ENCODE measurements at regions not wholly inside any gene's neighbourhood (a gene's known extent, or its start where the extent isn't known, plus 50 kb on each side); places are given as distances from the start of the nearest gene placed in this dataset.

DNA sequence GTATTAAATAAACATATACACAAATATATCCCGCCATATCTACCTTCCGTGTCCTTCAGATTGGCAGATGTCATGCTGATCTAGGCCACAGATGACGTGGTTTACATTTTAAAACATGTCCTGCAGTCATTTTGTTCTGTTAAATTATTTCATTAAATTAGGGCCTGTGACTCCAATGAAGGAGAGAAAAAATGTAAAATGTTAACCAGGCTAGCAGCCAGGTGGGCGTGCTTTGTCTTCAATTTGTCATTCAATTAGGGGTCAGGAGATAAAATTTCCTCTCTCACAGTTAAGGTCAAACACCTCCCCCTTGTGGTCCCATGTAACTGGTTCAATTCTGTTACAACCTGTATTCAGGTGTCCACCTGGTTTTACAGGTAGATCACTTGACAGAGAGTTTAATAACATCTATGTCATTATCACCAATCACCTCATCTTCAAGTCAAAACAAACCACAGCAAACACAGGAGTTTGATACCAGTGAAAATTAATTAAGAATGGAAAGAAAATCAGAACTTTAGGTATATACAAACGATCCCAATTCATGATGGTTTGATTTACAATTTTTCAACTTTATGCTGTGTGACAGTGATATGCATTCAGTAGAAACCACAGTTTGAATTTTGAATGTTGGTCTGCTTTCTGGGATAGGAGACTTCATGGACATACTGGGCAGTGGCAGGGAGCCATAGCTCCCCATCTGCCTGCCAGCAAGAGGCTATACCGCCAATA lies 339.4 kb downstream of the CMPK2 start:
- DNase-seq (ENCODE audit: low spot score): no peak

DNA sequence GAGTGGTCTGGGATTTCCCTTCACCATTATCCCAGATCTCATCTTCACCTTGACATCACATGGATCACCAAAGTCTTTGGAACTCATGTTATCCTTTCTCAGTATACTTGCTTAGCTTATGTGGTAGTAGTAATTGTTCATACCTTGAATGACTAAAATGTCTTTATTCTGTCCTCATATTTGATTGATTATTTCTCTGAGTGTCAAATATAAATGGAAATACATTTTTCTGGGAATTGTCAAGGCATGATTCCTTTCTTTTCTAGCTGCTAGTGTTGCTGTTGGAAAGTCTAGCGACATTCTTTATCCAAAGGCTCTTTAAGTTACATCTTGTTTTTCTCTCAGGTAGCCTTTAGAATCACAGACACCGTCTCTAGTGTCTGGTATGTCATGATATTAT lies 334.4 kb downstream of the CMPK2 start:
- no peak for DNase-seq (ENCODE audit: low spot score)

DNA sequence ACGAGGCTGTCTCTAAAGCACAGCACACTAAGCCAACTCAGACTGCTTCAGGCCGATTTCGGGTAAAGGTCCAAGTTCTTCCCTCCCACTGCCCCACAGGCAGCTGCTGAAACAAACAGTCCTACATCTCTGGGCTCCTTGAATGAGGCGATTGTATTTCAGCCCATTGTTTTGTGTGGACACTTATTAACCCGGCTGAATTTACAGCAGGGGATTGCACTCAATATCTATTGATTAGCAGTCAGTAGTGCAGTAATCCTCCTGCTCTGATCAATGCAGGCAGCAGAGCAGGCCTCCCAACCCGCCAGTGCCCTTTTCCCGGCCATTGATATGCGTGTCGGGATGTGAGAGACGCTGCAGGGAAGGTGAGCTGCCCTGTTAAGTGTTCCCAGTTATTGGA lies 330.1 kb downstream of the CMPK2 start:
- no peak for DNase-seq (ENCODE audit: low spot score)

DNA sequence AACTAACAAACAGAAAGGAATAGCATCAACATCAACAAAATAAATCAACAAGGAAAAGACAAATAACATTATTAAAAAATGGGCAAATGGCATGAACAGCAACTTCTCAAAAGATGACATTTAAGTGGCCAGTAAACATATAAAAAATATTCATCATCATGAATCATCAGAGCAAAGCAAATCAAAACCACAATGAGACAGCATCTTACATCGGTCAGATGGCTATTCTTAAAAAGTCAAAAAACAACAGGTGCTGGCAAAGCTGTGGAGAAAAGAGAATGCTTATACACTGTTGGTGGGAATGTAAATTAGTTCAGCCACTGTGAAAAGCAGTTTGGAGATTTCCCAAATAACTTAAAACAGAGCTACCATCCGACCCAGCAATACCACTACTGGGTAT lies 327.1 kb downstream of the CMPK2 start:
- DNase-seq (ENCODE audit: low spot score): no peak

DNA sequence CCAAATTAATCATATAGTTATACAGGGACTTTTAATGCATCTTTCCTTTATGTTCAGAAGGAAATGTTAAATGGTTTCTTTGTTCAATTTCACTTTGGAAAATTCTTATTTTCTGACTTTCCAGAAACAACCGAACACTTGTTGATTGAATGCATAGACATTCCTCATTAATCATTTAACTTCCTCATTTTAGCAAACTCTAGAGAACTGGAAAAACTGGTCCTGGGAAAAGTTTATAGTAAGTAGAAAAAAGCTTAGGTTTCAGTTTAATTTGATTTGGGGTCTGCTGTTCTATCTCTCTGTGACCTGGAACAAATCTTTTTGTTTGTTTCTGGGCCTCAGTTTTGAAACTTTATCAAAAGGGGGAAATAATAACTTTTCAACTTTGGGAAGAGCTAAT lies 320.4 kb downstream of the CMPK2 start:
- DNase-seq (ENCODE audit: low spot score): no peak

DNA sequence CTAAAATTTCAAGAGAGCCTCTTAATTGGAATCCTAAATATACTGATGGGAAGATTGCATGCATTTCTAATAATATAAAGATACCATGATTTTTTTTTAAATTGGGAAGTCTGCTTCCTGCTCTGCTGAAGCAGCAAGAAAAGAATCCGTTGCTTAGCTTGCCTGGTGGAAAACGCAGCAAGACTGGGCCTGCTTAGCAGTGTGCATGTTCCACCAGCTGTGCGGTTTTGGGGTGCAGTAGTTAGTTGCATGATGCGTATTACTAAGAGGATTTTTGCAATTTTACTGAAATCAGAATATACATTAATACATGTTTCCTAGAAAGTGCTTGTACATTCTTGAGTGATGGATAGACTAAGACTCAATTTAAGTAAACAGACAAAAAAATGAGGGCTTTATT lies 319.9 kb downstream of the CMPK2 start:
- DNase-seq (ENCODE audit: low spot score): no peak

DNA sequence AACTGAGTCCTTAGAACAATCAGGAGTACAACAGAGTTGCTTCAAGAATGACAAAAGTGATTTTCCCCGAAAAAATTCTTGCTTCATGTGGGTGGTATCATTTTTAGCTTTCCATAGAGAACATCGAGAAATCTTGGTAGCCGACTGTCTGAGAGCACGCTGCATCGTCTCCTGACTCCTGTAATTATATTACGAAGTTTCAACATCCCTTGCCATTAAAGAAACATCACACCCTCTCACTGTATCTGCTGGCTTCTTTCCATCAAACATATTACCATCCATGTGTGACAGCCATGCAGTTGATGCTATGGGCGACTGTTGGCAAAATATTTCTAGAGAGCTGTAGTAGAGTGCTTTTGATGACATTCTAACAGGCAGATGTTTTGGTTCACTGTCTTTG lies 311.2 kb downstream of the CMPK2 start:
- no peak for DNase-seq (ENCODE audit: low spot score)

DNA sequence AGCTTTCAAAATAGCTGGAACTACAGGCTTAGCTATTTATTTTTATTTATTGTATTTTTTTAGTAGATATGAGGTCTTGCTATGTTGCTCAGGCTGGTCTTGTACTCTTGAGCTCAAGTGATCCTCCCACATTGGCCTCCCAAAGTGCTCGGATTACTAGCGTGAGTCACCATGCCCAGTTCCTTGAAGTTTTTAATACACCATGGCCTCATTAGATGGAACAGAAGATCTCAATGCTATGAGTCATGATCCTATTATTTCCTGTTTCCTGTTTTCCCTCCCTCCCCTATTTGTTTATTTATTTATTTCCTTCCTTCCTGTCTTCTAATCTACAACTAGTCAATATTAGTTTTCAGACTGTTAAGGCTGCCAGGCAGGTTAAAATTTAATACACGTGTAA lies 309.0 kb downstream of the CMPK2 start:
- no peak for DNase-seq (ENCODE audit: low spot score)

DNA sequence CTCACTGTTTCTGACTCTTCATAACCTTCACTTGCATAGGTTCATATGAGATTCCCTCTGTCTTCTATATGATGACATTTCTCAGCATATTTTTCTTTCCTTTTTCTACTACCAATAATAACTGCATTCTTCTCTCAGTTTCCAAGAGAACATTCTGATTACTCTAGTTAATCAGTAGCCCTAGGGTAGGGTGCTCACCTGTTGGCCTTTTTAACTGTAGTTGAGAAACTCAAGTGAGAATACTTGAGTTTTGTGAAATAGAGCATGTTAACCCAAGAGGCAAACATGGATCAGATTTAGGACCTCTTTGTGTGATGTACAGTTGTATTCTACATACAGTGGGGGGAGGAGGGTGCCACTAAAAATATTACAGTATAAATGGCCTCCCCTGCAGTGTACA lies 308.0 kb downstream of the CMPK2 start:
- no peak for DNase-seq (ENCODE audit: low spot score)

DNA sequence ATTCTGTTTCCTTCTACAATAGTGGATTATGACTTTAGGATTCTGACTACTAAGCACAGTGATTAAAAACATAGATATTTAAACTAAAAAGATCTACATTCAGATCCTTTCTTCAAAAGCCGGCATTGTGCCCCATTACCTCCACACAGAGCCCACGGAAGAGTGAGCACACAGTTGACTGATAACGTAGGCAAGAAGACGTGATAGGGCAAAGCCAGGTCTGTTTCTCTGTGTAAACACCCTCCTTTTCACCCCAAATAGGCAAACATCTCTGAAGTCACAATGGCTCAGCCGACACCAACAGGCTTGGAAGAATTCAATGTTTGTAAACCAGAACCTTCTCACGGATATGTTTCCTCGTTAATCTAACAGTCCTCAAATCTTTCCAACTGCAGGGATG lies 302.9 kb downstream of the CMPK2 start:
- DNase-seq (ENCODE audit: low spot score): no peak

DNA sequence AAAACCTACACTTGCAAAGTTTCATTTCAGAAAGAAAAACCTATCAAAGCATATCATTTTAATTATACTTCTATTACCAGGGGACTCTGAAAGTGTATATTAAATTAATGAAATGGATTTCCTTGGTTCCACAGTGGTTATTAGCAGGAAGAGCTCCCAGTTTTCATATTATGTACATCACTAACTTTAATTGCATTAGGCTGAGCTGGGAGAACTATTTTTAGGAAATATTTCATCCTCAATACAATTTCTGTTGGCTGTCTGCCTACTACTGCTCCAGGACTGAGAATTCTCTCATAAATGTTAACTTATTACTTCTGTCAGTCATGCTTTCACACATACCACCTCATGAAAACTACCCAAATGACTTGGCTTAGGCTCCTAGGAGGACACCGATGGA lies 301.4 kb downstream of the CMPK2 start:
- DNase-seq (ENCODE audit: low spot score): no peak

DNA sequence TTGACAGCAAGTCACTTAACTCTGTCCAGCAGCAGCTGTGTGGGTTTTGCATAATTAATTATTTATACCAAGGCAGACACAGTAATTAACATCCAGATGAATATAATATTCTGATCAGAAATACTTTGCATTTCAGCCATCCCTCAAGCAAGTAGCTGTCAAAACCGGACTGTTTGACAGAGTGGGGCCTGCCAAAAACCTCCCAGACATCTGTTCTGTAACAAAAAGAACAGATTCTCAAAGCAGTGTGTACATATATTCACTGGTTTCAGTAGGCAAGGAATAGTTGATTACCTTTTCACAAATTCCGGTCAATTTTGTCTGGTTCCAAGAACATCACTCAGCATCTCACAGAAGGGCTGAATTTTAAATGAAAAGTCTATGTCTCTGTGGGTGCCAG lies 291.6 kb downstream of the CMPK2 start:
- DNase-seq (ENCODE audit: low spot score): no peak

DNA sequence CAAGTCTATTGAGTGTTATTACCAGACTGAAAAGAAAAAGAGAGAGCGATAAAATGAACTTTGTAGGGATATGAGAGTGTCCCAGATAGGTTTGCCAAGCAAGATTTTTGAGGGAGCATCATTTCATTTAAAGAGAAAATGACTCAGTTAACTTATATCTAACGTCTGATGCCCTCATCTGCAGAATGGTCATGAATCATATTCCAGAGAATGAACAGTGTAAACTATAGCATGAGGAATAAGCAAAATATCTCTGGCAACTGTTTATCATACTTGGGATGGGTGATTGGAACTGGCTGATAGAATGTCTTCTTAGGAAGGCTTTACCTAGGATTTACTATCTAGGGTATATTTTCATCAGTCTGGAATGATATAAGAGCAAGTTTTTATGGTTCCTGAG lies 289.4 kb downstream of the CMPK2 start:
- no peak for DNase-seq (ENCODE audit: low spot score)

DNA sequence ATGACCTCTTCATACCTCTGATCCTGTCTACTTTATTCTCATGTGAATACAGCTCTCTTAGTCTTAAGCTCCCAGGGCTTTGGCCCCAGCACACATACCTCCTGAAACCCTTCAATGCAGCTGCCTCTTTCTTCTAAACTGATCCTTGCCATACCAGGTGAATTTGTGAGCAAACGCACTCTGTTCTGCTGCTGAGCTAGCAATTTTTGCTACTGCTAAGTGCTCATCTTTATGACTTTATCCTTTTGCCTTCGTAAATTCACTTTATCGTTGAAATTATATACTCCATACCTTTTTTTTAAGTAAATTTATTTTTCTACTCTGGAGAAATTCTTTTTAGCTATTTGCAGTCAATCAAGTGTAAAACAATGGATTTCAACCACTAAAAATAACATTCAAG lies 287.7 kb downstream of the CMPK2 start:
- no peak for DNase-seq (ENCODE audit: low spot score)

DNA sequence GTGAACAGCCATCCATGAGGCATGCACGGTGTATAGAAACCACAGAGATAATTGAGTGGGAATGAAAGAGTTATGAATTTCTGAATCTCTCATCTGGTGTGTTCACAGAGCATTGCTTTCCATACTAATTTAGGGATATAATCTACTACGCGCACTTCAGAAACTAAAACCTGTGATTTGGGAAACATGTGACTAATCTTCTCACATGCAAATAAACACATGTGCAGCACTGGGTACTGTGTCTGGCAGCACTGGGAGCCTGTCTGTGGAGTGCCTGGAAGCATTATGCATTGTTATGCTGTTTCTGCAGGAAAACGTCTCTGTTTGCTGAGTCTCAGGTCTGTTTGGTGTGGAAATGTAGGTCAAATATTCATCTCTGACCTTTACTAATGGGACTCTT lies 287.3 kb downstream of the CMPK2 start:
- DNase-seq (ENCODE audit: low spot score): no peak

DNA sequence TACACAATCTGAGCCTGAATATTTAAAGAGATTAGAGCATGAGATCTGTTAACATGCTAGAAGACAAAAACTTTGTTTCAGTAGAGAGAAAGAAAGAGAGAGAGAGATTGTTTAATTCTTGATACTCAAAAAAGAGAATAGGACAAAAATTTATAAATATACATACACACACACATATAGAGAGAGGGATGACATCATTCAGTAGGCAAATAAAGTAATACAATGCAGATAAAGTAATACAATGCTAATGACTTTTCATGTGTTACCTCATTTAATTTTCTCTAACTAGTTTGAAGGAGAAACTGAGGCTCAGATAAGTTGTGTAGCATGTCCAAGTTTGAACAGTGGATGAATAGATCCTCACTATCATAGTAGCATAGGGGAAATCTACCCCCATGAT lies 286.4 kb downstream of the CMPK2 start:
- DNase-seq (ENCODE audit: low spot score): no peak

DNA sequence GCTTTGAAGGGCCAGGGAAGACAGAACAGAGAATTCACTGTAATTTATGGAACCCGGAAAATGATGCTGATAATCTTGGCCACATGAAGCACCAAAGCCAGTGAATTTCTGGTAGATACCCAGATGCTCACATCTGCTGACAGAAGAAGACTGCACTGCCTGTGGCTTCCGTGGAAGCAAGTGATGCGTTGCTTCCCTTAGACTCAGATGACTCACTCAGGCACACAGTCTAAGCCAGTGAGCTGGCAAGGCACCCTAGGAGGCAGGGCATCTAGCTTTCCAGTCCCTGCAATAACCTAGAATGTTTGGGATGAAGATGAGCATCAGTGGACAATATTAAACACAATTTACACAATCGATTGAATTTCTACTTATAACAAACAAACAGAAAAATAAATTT lies 284.7 kb downstream of the CMPK2 start:
- no peak for DNase-seq (ENCODE audit: low spot score)

DNA sequence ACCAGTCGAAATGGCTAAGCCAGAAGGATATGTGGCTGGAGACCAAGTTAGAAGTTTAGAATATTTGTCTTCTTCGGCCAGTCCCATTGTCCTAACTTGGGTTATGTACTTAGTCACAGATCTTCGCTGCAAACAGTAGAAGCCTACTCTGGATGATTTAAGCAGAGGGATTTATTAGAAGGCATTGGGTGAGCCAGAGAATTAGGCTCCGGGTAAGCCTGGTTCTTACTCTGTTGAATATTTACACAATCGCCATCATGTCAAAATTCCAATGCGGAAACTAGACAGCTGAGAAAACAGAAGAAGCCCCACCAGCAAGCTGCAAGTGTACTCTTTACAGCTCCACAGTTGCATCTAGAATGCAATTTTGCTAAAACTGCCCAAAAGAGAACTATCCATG lies 276.6 kb downstream of the CMPK2 start:
- DNase-seq (ENCODE audit: low spot score): no peak

DNA sequence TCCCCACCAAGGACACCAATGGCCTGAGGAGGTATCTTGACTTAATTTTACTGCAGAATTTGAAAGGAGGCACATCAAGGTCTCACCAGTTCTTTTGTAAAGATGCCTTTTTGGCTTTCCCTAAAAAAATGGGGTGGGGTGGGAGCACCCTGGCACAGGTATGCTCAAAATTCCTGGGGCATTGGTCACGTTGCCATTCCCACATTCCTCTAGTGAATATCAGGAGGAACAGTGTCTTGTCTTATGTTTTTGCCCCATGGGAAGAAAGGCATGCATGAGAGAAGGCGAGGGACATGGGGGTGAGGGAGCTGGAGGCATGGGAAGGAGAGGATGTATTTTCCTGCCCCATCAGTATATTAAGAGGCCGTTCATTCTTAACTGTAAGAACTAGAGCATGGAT lies 275.3 kb downstream of the CMPK2 start:
- DNase-seq (ENCODE audit: low spot score): no peak

DNA sequence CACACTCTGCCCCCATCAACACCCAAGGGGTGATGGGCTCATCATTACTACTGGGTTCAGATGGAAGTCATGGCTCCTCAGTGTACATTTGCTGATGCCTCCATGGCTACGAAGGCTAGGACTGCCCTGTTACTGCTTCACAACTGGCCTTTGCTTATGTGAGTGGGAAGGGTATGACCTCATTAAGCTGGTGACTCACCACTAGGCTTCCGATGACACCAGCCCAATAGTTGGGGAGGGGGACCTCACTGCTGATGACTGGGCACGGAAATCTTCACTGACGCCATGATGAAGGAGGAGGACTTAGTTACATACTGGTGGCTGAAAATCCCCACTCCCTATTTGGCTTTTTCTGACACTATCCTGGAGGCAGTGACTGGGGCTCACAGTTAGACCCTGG lies 263.2 kb downstream of the CMPK2 start:
- DNase-seq (ENCODE audit: low spot score): no peak

DNA sequence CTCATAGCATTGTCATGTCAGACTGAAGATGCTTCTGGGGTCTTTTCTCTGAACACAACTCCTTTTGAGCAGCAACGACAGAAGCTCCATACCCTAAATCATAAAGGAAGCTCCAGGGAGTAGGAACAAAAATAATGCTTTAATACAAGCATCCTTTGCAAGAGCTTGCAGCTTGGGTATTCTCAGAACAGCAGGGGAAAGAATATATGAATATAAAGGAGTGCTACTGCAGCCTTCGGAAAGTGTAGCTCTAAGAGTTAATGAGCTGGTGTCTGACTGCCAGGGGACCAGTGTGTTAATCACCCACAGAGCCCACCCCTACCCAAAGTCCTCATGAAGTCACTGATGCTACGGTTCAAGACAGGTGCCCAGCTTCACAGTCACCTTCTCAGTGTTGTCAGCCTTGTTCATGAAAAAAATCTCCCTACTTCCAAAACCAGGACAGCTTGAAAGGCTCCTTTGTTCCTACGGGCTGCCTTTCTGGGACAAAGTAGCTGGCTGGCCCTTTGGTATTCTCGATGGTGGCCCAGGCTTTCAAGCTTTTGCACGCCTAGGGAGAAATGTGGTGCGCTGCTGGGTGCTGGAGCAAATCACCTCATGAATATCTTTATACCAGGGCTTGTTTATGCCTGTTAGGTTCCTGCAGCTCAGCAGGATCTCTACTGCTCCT lies 259.7 kb downstream of the CMPK2 start:
- no peak for DNase-seq (ENCODE audit: low spot score)

DNA sequence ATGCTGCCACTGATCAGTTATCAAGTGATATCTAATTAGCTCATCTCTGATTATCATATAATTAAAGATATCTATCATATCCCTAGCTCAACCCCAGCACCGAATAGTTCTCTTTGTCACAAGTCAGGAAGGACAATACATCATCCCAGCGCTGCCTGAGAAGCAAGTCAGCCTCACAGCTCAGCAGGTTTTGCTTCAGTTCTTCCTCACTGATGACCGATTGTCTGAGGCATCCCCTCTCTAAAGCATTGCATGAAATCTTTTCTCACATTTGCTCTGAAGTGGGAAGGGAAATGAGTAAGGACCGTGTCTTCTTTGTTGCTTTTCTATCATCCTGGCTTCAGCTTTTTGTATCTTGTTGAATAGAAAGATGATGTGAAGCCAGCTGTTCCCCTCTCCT lies 247.9 kb downstream of the CMPK2 start:
- DNase-seq (ENCODE audit: low spot score): no peak

DNA sequence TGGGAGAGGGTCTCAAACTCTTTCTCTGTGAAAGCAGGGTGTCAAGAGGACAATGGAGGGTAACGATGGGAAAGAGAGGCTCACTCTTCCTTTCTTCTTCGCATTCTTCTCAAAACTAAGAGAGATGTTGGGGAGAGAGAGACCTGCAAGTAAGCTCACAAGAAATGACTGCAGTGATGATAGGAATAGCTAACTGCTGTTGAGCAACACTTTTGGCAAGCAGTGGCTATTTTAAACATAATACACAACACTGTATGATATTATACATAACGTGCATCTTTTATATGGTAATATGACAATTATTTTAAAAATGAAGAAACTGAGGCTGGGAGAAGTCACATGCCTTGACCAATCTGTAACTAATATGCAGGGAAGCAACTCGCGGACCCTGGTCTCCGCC lies 247.5 kb downstream of the CMPK2 start:
- DNase-seq (ENCODE audit: low spot score): no peak

DNA sequence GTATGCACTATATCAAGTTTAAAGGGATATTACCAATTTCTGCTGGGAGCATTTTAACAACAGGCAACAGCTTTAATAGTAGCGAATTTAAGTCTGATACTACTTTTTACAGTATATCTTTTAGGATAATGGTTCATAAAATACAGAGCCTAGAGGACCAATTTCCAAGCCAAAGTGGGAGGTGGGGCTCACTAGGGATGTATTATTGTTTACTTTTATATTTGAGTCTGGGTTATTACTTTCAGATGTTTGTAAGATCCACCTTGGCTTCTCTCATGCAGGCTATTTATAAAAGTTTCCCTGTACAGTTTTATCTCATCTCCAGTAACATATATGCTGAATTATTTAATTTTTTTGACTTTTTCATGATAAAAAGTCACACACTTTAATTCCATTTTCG lies 242.0 kb downstream of the CMPK2 start:
- DNase-seq (ENCODE audit: low spot score): no peak
